ENCODE measurements at regions not wholly inside any gene's neighbourhood (a gene's known extent, or its start where the extent isn't known, plus 50 kb on each side); places are given as distances from the start of the nearest gene placed in this dataset.

- Histone ChIP-seq H3K4me2 (ENCODE audit: low read length) (no peak overlapping the region), H3K36me3 (ENCODE audit: insufficient read depth, low read length) (no peaks in the 10 kb centered on the region), H4K20me1 (ENCODE audit: insufficient read depth, low read length) (no peaks in the 10 kb centered on the region), H3K9me2 (ENCODE audit: low read depth, low read length) (no peaks in the 10 kb centered on the region), H3K9me3 (ENCODE audit: low read length) (no peaks in the 10 kb centered on the region), H3K79me2 (ENCODE audit: insufficient read depth, low read length) (no peaks in the 10 kb centered on the region), H3K27me3 (ENCODE audit: insufficient read depth, low read length) (no peaks in the 10 kb centered on the region; the same call in 1 of the 2 replicates), H3K27ac (ENCODE audit: low read depth, low read length, poor library complexity, severe bottlenecking) (no peak overlapping the region), H3K9ac (ENCODE audit: low read length) (no peak overlapping the region), H3K4me1 (ENCODE audit: insufficient read depth, low read length, severe bottlenecking) (no peaks in the 10 kb centered on the region), H3K4me3 (ENCODE audit: low read depth, low read length, poor library complexity, severe bottlenecking) (no peak overlapping the region), H3F3A (ENCODE audit: insufficient read depth, low read length) (no peaks in the 10 kb centered on the region), H2AFZ (ENCODE audit: low read length) (no peak overlapping the region)
- TF ChIP-seq EZH2 (IDR thresholded peaks at IDR 0.05; ENCODE audit: borderline replicate concordance, low read length) = no peak
Observed at GRCh38 chr2:172211512-172211911, 108.8 kb upstream of the DLX2 start.

GRCh38 chr2:172213116-172213860, 110.6 kb upstream of the DLX2 start:
- H2AFZ ChIP-seq (ENCODE audit: low read length) = no peak overlapping the region

GRCh38 chr2:172214252-172214651, 111.6 kb upstream of the DLX2 start:
- H4K20me1 ChIP-seq (ENCODE audit: insufficient read depth, low read length) = no peaks in the 10 kb centered on the region
- TF ChIP-seq CTCF (IDR thresholded peaks at IDR 0.05; ENCODE audit: low read length) = no peak
- H3K27ac ChIP-seq (ENCODE audit: low read depth, low read length, poor library complexity, severe bottlenecking) = no peak overlapping the region
- no peaks in the 10 kb centered on the region; the same call in 1 of the 2 replicates for H3K27me3 ChIP-seq (ENCODE audit: insufficient read depth, low read length)
- no peaks in the 10 kb centered on the region for H3K79me2 ChIP-seq (ENCODE audit: insufficient read depth, low read length)
- H2AFZ ChIP-seq (ENCODE audit: low read length) = no peak overlapping the region
- H3F3A ChIP-seq (ENCODE audit: insufficient read depth, low read length) = no peaks in the 10 kb centered on the region
- H3K4me3 ChIP-seq (ENCODE audit: low read depth, low read length, poor library complexity, severe bottlenecking) = no peak overlapping the region
- H3K36me3 ChIP-seq (ENCODE audit: insufficient read depth, low read length) = no peaks in the 10 kb centered on the region
- no peaks in the 10 kb centered on the region for H3K9me2 ChIP-seq (ENCODE audit: low read depth, low read length)
- no peaks in the 10 kb centered on the region for H3K9me3 ChIP-seq (ENCODE audit: low read length)
- no peak overlapping the region for H3K4me2 ChIP-seq (ENCODE audit: low read length)
- H3K4me1 ChIP-seq (ENCODE audit: insufficient read depth, low read length, severe bottlenecking) = no peaks in the 10 kb centered on the region
- H3K9ac ChIP-seq (ENCODE audit: low read length) = no peak overlapping the region

More at GRCh38 chr2:172213116-172213860, 110.6 kb upstream of the DLX2 start:
- no peak overlapping the region for H3K27ac ChIP-seq (ENCODE audit: low read depth, low read length, poor library complexity, severe bottlenecking)
- H4K20me1 ChIP-seq (ENCODE audit: insufficient read depth, low read length) = no peaks in the 10 kb centered on the region
- H3K4me1 ChIP-seq (ENCODE audit: insufficient read depth, low read length, severe bottlenecking) = no peaks in the 10 kb centered on the region
- H3K36me3 ChIP-seq (ENCODE audit: insufficient read depth, low read length) = no peaks in the 10 kb centered on the region
- H3K4me3 ChIP-seq (ENCODE audit: low read depth, low read length, poor library complexity, severe bottlenecking) = no peak overlapping the region
- H3K9me2 ChIP-seq (ENCODE audit: low read depth, low read length) = no peaks in the 10 kb centered on the region
- no peak overlapping the region for H3K9ac ChIP-seq (ENCODE audit: low read length)
- no peaks in the 10 kb centered on the region for H3F3A ChIP-seq (ENCODE audit: insufficient read depth, low read length)
- no peaks in the 10 kb centered on the region; the same call in 1 of the 2 replicates for H3K27me3 ChIP-seq (ENCODE audit: insufficient read depth, low read length)
- no peak for TF ChIP-seq CTCF (IDR thresholded peaks at IDR 0.05; ENCODE audit: low read length)
- no peak for TF ChIP-seq EZH2 (IDR thresholded peaks at IDR 0.05; ENCODE audit: borderline replicate concordance, low read length)
- no peak overlapping the region for H3K4me2 ChIP-seq (ENCODE audit: low read length)
- no peaks in the 10 kb centered on the region for H3K79me2 ChIP-seq (ENCODE audit: insufficient read depth, low read length)
- H3K9me3 ChIP-seq (ENCODE audit: low read length) = no peaks in the 10 kb centered on the region

All from OCI-LY1 (cell line).